GM12873 (cell line): ENCODE measurements at regions not wholly inside any gene's neighbourhood (a gene's known extent, or its start where the extent isn't known, plus 50 kb on each side); places are given as distances from the start of the nearest gene placed in this dataset.

Experiments
- TF ChIP-seq, protein P1 (sequence below): IDR thresholded peaks from 2 replicates; pipeline ENCODE4 v1.5.1; 2012; ENCODE audit warnings: low read depth, mild to moderate bottlenecking, moderate library complexity, low read length, control low read depth; ENCODE audit not compliant: insufficient read depth; ENCODE audit errors: missing control alignments

DNA sequence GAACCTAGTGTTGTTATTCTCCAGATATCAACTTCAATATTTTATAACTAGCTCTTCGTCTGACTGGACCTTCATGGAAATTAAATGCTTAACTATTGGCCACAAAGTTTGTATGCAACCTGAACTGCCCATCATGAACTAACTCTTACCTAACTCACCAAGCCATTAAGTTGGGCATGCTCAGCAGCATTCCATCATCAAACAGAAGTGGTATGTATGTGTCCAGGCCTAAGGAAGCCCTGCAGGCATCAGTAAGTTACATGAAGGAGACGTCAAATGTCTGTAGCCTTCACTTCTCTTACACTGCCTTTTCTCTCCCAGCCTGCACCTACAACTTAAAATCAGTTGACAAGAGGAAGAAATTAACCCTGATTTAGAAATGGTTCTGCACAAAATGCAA is 1639.2 kb upstream of the PABPC4L start:
- TF ChIP-seq, protein P1, sequence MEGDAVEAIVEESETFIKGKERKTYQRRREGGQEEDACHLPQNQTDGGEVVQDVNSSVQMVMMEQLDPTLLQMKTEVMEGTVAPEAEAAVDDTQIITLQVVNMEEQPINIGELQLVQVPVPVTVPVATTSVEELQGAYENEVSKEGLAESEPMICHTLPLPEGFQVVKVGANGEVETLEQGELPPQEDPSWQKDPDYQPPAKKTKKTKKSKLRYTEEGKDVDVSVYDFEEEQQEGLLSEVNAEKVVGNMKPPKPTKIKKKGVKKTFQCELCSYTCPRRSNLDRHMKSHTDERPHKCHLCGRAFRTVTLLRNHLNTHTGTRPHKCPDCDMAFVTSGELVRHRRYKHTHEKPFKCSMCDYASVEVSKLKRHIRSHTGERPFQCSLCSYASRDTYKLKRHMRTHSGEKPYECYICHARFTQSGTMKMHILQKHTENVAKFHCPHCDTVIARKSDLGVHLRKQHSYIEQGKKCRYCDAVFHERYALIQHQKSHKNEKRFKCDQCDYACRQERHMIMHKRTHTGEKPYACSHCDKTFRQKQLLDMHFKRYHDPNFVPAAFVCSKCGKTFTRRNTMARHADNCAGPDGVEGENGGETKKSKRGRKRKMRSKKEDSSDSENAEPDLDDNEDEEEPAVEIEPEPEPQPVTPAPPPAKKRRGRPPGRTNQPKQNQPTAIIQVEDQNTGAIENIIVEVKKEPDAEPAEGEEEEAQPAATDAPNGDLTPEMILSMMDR = no peak

GRCh38 chr4:135839712-135840111 is 1638.1 kb upstream of the PABPC4L start:
- TF ChIP-seq, protein P1 = no peak

GRCh38 chr4:135838889-135839288 is 1637.3 kb upstream of the PABPC4L start:
- TF ChIP-seq, protein P1 = no peak

- TF ChIP-seq, protein P1 = no peak
Observed at GRCh38 chr4:135834471-135834870, 1632.9 kb upstream of the PABPC4L start.

DNA sequence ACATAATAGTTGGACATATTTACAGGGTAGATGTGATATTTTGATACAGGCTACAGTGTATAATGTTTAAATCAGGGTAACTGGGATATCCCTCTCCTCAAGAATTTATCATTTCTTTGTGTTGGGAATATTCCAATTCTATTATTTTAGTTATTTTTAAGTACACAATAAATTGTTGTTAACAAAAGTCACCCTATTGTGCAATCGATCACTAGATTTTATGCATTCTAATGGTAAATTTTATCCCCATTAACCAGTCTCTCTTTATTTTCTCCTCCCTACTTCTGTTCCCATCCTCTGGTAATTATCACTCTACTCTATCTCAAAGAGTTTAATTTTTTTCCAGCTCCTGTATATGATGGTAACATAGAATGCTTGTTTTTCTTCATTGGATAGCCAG is 1631.9 kb upstream of the PABPC4L start:
- TF ChIP-seq, protein P1 = no peak

DNA sequence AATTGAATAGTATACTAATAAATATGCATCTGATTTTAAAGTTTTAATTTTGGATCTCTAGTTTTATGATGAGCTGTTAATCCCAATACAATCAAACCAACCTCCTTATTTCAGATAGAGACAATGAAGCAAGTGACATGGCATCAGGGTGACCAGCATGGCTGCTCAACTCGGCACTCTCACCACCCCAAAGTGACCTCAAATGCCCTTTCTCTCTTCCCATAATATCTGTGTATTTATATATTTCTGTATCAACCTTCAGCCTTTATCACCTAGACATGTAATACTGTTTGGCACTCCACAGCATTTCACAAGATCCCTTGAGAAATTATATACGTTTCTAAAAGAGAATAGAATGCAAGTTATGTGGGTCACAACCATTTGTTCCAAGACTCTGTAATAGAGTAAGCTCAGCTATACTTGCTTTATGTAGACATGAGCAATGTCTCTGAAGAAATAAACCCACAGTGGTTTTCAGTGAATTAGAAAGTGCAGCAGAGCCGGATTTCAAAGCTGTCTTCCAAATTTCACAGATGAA is 1623.2 kb upstream of the PABPC4L start:
- TF ChIP-seq, protein P1 = no peak

- TF ChIP-seq, protein P1 = no peak
Observed at GRCh38 chr4:135804785-135805184, 1603.2 kb upstream of the PABPC4L start.
